ENCODE measurements at regions not wholly inside any gene's neighbourhood (a gene's known extent, or its start where the extent isn't known, plus 50 kb on each side); places are given as distances from the start of the nearest gene placed in this dataset.
A peak's percentile ranks its signal among the peaks of the same experiment; 100 is the strongest.

DNA sequence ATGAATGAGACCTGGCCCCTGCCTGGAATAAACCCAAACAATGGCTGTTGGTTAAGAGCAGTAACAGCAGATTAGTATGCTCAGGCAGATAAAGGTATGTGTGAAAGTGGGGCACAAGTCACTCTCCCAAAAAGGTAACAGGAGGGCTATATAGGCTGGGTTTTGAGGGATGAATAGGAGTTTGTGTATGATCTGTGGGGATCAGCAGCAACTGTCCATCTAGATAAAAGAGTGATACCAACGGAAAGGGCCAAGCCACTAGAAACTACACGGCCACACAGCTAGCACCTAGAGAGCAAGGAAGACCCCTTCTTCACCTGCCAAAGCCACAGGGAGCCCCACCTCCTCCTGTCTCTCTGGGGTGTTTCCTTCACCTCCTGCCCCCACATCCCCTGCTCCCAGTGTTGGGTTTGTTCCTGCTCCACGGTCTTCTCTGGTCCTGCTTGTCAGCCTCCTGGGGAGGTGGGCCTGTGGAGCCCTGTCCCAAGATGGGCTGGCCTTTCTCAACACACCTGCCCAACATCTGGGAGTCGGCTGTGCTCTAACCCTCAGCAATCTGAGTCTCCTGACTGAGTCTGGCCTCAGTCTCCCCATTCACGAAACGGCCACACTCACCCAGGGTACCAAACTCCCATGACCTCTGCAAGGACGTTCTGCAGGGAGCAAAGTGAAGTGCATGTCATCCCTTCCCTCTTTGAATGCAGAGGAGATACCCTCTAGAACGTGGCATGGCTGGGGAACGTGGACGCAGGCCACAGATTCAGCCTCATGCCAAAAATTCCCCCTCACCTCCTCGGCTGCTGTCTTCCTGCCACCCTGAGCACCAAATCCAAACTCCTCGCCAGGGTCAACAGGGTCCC lies 108.2 kb downstream of the NCOR2 start:
- no peak for DNase-seq (ENCODE audit: low read depth)

DNA sequence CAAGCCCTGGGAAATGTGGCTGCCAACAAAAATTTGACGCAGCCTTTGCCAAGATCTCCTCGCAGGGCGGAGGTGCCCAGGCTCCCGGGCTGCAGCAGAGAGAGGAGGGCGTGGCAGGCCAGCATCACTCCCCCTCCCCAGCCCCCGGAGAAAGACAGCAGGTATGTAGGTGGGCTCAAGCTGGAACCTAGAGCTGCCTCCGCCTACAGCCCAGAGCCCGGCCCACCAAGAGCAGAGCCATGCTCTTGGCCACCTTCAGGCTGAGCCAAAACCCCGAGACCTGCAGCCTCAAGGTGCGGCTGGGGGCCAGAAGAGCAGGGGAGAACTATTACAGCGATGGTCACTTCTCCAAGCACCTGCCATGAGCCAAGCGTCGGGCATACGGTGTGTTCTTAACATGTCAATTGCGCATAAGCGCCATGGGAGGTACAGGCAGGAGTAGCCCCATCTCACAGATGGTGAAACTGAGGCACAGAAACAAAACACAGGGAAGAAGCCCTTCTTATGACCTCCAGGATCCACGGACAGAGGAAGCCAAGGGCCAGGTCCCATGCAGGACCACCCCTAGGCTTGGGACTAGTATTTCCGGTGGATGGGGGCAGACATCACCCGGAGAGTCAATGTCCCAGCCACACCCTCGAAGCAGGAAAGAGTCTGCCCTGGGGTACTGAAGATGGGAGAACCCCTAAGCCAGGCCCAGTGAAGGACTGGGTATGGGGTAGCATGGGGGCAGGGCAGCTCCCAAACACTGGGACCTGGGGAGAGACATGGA lies 109.0 kb downstream of the NCOR2 start:
- DNase-seq (ENCODE audit: low read depth): no peak

DNA sequence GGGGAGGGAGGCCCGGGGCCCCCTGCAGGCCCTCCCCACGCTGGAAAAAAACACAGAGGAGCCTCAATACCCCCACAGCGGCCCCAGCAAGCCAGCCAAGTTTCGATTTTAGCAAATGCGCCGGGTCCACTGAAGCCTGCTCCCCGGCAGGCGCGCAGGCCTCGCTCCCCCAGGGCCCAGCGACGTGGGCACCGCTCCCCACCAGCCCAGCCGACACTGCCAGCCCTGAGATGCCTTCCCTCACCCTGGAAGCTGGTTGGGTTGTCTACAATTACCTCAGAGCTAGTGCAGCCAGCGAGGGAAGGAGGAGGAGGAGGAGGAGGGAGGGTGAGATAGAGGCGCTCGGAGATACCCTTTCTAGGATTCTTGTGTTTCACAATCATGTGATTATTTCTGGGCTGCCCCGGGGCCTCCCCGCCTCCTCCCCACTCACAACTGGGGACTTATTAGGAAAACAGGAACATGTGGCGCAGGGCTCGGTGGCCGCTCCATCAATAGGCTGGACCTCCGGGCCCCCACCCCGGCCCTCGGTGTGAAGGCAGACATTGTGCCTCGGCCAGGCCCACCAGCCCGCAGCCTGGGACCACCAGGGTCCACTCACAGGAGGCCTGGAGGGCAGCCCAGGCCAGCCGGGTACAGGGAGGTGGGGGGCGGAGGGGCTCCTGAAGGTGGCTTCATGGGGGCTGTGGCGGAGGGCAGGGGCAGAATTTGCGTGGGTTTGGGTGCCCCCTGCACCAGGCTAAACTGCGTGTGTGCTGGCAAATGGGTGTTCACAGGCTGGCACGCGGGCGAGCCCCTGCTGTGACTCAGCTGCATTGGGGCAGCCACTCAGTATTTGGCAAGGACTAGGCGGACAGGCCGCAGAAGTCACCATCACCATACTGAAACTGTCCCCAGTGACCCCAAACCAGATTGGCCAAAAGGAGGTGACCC lies 109.9 kb downstream of the NCOR2 start:
- peak; percentile 35 for DNase-seq (ENCODE audit: low read depth)

DNA sequence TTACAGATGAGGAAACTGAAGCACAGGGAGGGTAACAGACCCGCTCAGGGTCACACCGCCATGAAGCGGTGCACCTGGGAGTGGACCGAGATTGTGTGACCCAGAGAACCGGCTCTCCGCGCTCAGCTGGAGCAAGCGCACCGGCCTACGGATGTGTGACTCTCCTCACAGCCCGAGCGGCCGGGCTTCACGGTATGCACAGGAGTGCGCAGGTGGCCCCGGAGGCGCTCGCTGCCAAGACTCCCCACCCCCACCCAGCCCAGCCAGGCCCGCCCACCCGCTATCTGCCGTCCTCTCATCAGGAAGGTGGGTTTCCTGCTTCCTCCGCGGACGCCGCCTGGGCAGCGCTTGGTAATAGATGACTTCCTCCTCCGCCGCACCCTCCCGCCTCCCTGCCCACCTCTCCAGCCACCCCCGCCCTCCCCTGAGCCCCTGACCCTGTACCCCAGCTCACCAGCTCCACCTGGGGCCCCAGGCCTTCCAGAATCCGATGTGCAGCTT lies 110.7 kb downstream of the NCOR2 start:
- no peak for DNase-seq (ENCODE audit: low read depth)

DNA sequence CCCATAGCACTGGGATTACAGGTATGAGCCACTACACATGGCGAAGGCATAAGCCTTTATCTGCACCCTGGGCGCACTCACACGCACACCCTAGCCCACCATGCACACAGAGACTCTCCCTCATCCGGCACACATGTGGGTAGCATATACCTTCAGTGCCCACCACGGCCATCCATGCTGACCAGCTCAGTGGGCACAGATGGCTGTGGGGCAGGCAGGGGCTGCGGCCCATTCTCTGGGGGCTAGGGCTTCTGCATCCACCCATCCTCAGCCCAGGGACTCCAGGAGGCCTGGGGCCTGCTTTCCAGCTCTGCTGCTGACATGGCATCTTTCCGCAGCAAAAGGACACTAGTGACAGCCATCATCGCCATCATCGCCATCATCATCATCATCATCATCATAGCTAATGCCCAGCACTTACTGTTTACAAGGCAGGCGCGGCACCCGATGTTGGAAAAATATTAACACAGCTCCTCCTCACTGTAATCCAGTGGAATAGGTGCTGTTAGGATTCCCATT lies 111.2 kb downstream of the NCOR2 start:
- DNase-seq (ENCODE audit: low read depth): no peak

DNA sequence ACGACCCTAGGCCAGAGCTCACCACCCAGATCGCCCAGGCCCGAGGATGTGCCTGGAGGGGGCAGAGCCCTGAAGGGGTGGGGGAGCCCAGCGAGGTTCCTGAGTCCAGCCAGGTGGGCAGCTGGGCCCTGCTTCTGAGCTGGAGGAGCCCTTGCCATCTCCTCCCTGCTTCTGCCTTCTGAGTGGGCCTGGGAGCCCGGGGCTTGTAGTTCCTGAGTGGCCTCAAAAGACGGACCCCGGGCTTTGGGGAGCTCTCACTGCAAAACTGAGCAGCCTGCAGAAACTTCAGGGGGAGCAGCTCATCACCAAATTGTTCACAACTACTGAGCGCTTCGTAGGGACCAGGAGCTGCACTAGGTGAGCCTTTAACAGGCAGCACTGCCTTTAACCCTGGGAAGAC lies 112.1 kb downstream of the NCOR2 start:
- no peak for DNase-seq (ENCODE audit: low read depth)

DNA sequence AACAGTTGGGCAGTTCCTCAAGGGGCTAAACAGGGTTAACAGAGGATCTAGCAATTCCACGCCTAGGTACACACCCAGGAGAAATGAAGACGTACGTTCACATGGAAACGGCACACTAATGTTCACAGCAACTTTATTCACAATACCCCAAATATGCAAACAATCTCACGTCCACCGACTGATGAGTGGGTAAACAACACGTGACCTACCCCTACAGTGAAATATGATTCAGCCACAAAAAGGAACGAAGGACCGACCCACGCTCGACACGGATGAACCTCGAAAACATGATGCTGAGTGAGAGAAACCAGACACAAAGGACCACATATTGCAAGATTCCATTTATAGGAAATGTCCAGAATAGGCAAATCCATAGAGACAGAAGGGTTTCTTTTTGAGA lies 112.7 kb downstream of the NCOR2 start:
- no peak for DNase-seq (ENCODE audit: low read depth)

DNA sequence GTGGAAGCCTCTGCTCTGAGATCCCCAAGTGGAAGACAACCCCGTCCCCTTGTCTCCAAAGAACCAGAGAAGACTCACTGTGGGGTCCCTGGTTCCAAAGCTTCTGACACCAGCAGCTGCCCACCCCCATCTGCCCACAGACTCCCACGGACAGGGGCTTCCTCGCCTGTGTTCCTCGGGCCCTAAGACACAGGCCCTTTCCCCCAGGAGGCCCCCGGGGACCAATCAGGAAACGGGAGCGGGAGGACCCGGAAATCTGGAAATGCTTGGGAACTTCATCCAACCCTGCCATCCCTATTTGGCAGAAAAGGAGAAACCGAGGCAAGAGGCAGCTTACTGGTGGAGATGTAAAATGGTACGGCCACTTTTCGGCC lies 113.1 kb downstream of the NCOR2 start:
- DNase-seq (ENCODE audit: low read depth): no peak

DNA sequence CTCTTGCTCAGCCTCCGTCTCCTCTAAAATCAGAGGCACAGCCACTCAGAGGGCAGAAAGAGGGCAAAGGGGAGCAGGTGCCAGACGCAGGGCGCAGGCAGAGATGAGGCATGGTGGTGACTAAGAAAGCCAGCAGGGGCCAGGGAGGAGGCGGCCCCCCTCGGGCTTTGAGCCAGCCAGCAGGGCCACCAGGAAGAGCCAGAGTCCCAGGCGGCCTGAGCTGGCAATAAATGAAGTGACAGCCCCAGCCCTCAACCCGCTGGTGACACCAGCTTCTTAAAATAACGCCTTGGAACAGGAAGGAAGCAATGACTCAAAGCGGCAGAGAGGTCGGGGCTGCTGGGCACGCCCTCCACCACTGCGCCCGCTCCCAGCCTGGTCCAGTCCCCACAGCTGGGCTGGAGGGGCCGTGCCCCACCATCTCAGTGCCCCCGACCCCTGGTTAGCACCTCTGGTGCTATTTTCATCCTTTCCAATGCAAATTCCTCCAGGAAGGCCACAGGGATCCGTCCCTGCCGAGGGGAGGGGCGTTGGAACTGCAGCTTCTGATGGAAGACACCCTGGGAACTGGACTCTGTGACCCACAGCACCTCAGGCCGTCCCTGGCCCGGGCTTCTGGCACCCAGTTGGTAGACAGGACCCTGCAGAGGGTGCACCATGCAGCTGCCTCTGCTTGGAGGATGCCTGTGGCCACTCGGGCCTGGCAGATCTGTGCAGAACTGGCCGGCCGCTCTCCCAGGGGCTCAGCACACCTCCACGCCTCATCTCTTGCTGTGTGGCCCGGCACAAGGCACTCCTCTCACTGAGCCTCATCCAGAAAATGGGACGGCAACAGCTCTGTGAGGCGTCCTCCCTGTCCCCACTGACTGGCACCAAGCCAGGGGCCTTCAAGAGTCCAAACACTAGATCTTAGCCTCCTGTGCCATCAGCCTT lies 113.7 kb downstream of the NCOR2 start:
- peak; percentile 78 for DNase-seq (ENCODE audit: low read depth)

DNA sequence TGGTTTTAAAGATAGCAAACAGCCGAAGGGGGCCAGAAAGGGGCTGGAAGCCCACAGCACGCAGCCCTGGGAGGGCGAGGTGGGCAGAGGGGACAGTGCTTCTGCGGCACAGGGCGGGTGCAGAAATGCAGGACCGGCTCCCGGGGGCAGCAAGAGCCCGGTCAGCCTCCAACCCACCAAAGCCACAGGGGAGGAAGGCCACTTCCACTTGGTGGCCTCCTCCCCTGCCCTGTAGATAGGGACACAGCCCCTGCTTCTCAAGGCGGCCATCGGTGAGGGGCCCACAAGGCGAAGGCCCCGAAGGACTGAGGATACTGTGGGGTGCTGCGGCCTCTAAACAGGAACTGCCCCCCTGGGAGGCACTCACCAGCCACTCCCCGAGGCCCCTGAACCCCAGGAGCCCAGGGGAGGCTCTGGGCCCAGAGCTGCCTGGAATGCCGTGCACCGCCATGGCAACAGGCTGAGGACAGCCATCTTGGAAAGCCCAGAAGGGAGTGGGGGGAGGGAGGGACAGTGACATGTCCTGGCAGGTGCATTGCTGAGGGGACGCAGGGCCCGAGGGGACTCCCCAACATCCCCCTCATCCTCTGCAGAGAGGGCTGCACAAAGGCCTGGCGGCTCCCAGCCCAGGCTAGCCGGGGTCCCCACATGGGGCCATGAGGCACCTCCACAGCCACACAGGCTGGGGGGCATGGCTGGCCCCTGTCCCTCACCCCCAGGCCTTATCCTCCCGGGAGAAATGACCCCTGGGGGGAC lies 114.7 kb downstream of the NCOR2 start:
- DNase-seq (ENCODE audit: low read depth): no peak

DNA sequence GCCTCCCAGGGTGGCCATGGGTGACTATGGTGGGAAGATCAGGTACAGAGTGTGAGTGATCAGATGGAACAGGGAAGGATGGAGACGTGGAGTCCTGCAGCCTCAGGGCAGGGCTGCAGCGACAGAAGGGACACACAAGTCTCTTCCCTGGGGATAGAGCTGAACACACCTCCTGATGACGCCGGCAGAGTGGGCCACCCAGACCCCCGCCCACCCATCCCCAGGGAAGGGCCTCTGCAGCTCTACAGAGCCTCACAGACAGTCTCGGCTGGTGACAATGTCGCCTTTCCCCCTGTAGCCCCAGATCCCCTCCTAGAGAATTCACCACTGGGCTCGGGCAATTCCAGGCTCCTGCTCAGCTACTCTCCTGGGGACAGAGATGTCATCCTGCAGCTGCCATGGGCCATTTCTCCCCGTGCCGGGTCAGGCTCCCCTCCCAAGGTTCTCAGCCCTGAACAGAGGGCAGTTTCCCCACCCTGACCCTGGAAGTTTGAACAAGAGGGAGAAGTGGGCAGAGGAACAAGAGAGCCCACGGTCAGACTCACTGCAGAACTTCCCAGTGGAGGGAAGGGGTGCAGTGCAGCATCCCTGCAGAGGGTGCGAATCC lies 115.7 kb downstream of the NCOR2 start:
- no peak for DNase-seq (ENCODE audit: low read depth)

DNA sequence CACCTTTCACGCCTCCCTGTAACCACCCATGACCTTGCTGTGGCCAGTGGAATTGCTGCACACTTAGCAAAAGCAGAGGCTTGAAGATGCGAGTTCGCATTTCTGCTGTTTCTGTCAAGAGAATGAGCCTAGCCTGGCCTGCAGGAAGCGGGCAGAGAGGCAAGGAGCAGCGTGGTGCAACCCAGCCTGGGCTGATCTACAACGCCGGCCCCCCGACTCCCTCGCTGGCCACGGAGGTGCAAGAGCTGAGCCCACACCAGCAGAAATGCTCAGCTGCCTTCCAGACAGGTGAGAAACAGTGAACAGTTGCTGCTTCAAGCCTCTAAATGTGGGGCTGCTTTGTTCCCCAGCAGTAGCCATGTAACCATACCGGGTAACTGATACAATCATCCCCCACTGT lies 116.4 kb downstream of the NCOR2 start:
- DNase-seq (ENCODE audit: low read depth): no peak

DNA sequence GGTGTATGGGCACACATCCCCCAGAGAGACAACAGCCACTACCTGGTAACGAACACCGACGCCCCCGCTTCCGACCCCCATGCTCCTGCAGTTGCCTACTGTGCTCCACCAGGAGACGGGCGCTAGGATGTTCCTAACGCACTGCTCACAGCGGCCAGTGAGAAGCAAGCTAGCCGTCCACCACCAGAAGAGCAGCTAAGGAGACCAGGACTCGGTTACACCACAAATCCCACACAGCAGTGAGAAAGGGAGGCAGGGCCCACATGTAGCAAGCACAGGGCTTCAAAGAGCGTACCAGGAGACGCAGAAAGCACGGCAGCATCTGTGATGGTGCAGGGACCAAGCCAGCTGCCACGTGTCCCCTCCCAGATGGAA lies 117.0 kb downstream of the NCOR2 start:
- DNase-seq (ENCODE audit: low read depth): no peak

DNA sequence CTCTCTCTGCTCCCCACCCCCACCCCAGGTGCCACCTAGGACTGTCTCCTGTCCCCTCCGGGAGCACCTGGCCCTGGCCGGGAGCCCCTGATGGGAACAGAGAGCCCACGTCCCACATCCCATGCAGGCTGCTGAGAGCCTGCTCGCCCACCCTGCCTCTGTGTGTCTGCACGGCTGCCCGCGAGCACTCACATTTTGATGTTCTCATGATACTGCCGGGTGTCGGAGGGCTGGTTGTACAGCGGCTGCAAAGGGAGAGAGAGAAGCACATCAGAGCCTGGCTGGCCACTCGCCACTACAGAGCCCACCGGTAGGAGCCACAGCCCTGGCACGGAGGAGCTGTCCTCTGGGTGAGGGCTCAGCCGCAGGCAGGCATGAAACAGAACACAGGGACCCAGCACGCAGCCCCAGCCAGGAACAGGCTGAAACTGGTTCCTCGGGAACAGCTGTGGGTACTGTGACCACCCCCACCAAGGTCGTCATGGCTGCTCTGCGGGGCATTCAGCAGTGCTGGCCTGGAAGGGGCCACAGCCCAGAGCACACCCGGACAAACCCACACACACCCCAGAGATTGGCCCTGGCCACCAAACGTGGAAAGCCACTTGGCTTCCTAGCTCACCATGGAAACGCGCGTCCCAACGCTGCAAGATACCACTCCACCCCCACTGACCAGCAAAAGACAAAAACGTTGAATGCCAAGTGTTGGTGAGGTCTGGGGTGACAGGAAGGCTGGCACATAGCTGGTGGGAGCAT lies 117.6 kb downstream of the NCOR2 start:
- no peak for DNase-seq (ENCODE audit: low read depth)

DNA sequence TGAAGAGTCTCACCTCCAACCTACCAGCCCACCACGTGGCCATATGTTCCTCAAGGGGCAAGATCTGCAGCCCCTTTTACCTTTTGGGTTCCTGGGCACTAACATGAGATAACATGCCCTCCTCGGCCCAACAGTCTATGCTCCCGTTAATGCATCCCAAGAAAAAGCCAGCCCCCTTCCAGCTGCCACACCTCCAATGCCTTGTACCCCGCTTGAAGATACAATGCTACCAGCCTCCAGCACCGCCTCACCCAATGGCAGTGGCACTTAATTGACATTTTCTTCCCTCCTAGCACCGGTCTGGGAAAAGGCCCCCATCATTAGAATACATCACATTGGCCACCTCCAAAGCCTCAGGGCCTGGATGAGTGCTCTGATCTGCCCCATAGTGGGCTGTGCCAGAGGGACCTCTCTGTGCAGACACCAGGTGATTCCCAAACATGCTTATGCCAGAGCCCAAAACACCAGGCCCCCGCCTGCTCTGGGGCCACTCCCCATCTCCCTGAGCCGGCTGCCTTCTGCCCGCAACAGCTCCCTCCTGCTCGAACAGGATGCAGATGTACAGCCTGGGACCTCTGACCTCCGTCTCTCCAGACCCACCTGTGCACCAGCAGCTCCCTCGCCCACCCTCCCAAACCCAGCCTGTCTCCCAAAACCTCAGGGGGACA lies 118.3 kb downstream of the NCOR2 start:
- DNase-seq (ENCODE audit: low read depth): no peak

DNA sequence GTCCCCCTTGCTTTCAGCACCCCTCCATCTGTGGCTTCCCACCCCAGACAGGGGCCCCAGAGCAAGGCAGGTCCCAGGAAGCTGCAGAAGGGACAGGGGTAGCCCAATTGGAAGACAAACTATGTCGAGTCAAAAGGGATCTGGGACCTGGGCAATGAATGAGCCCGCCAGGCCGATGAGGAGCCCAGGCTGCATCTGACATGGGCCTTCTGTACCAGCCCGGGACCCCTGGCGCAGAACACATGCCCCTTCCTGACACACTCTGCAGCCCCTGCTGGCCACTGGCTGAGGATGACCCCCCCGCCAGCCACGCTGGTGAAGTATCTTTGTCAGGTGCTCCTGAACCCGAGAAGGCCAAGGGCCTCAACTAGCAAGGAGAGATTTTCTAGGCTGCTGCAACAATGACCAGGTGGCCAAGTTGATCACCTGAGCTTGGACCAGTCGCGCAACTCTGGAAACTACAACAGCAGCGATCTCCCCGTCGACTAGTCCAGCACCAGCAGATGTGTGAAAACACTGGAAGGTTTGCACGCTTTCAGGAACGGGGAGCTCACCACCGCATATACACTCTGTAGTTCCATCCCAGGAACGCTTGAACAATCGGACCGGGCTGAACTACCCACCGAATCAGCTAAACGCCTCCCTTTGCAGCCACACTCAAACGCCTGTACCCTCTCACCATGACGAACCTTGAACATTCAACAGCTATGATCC lies 119.0 kb downstream of the NCOR2 start:
- DNase-seq (ENCODE audit: low read depth): no peak

DNA sequence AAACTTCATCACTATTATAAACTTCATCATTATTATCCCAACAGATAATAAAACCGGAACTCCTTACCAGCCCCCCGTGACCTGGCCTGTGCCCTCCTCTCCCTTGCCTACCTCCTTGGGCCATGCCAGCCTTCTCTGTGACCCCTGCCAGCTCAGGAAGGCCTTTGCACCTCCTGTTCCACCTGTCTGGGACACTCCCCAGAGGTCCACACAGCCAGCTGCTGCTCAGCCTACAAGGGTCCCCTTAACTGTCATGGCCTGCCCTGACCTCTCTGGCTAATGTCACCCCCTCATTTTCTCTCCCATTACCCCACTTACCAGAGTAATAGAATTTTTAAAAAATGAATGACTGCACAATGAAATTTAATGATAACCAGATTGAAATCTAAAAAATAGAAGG lies 121.0 kb downstream of the NCOR2 start:
- DNase-seq (ENCODE audit: low read depth): no peak

DNA sequence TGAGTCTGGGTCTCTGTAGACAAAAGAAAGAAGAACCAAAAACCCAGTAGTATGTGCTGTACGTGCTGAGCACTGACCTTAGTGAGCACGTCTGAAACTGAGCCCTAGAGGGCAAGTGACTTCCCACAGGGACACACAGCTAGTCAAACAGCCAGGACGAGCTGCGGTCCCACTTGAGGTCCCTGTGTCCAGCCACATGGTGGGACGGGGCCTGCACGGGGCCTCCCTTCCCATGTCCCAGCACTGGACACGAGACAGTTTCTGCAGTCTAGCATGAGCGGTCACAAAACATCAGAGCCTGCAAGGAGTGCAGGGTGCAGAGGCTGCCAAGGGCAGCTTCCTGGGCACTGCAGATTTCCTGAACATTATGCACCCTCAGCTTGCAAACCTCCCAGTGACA lies 121.6 kb downstream of the NCOR2 start:
- no peak for DNase-seq (ENCODE audit: low read depth)

Data from activated T-cell treated with anti-CD3 and anti-CD28 coated beads for 48 hours (primary cell).